Panc1 (cell line): ENCODE measurements at regions not wholly inside any gene's neighbourhood (a gene's known extent, or its start where the extent isn't known, plus 50 kb on each side); places are given as distances from the start of the nearest gene placed in this dataset.

Experiments
- ATAC-seq: fragments of 200-7000 bp; cut with Tn5 transposase; 2 replicates; pipeline ENCODE4 v1.9.1; 2020; ENCODE audit warnings: mild to moderate bottlenecking, moderate library complexity
- BruUV-seq: library from RNA; stranded (reverse); fragments of 400-500 nt; replicated peaks from 2 replicates; lab custom pipeline; 2021; lab: Mats Ljungman, UMichigan
- CTCF ChIA-PET: fragments of 300-600 bp; sonication (Branson Sonifier 250); formaldehyde crosslinking; loops from one replicate; lab custom pipeline; 2022; ENCODE audit warnings: antibody characterized with exemption; lab: Charles Lee
- POLR2A ChIA-PET: fragments of 300-600 bp; sonication (Branson Sonifier 250); formaldehyde crosslinking; loops from one replicate; lab custom pipeline; 2022; ENCODE audit warnings: antibody characterized with exemption; lab: Charles Lee
- DNase-seq: peaks from one replicate; pipeline ENCODE4 v3.0.0-alpha.2; 2010; ENCODE audit warnings: low read depth, low spot score
- H3K27ac ChIP-seq: 2 replicates; pipeline ENCODE4 v1.5.1; 2011; ENCODE audit warnings: mild to moderate bottlenecking, low read length, inconsistent platforms
- H3K27me3 ChIP-seq: fragments of 200-500 bp; sonication (Bioruptor generic); 2 replicates; pipeline ENCODE4 v1.6.0; 2014; ENCODE audit warnings: low read length, inconsistent platforms; ENCODE audit not compliant: control insufficient read depth, insufficient read depth
- H3K36me3 ChIP-seq: fragments of 200-500 bp; sonication (Bioruptor generic); 2 replicates; pipeline ENCODE4 v1.5.1; 2014; ENCODE audit warnings: inconsistent platforms, mild to moderate bottlenecking, low read length, moderate library complexity; ENCODE audit not compliant: control insufficient read depth, insufficient read depth
- H3K4me1 ChIP-seq: 2 replicates; pipeline ENCODE4 v1.5.1; 2011; ENCODE audit warnings: inconsistent platforms, mild to moderate bottlenecking, low read length, moderate library complexity; ENCODE audit not compliant: control insufficient read depth, insufficient read depth
- H3K4me3 ChIP-seq, 2 experiments: 2 replicates each; pipeline ENCODE4 v1.5.1; 2011 to 2012; ENCODE audit warnings: low read depth in 2 of 2, low read length in 2 of 2, mild to moderate bottlenecking in 2 of 2, inconsistent platforms in 1 of 2, moderate library complexity in 1 of 2
- H3K9me3 ChIP-seq: fragments of 200-500 bp; sonication (Bioruptor generic); 2 replicates; pipeline ENCODE4 v1.5.1; 2014; ENCODE audit warnings: low read depth, mild to moderate bottlenecking, inconsistent platforms, low read length, moderate library complexity; ENCODE audit not compliant: control insufficient read depth, insufficient read depth
- POLR2AphosphoS5 ChIP-seq: IDR thresholded peaks from 2 replicates; pipeline ENCODE4 v1.6.1; 2012; ENCODE audit warnings: mild to moderate bottlenecking, low read depth, low read length, moderate library complexity
- SIN3A ChIP-seq: IDR thresholded peaks from 2 replicates; pipeline ENCODE4 v1.6.1; 2012; ENCODE audit warnings: low read depth, mild to moderate bottlenecking, low read length, moderate library complexity, borderline replicate concordance; ENCODE audit not compliant: insufficient read depth
- TCF7L2 ChIP-seq: IDR thresholded peaks from 2 replicates; pipeline ENCODE4 v1.6.1; 2011; ENCODE audit warnings: mild to moderate bottlenecking, low read depth, low read length, inconsistent platforms
- in situ Hi-C: cut with HindIII; loops from 2 replicates; pipeline ENCODE4 v1.10.0; 2016; ENCODE audit warnings: low sequenced_read_pairs, low pct_unique_long_range_greater_than_20kb
- intact Hi-C: fragments of 100-400 bp; cut with micrococcal nuclease; formaldehyde crosslinking; loops from one replicate; pipeline ENCODE4 v1.10.0; 2022; ENCODE audit not compliant: unreplicated experiment
- TF ChIP-seq, protein P1 (sequence below), 2 experiments: IDR thresholded peaks; 2 replicates each; pipeline ENCODE4 v1.6.1; 2011 to 2012; ENCODE audit warnings: low read depth in 2 of 2, control low read depth in 1 of 2, low read length in 1 of 2, mild to moderate bottlenecking in 1 of 2, moderate library complexity in 1 of 2; ENCODE audit not compliant: insufficient read depth in 1 of 2
- TF ChIP-seq, protein P2 (sequence below): fragments of 450-650 bp; IDR thresholded peaks from 2 replicates; pipeline ENCODE4 v1.5.1; 2017; ENCODE audit warnings: mild to moderate bottlenecking

DNA sequence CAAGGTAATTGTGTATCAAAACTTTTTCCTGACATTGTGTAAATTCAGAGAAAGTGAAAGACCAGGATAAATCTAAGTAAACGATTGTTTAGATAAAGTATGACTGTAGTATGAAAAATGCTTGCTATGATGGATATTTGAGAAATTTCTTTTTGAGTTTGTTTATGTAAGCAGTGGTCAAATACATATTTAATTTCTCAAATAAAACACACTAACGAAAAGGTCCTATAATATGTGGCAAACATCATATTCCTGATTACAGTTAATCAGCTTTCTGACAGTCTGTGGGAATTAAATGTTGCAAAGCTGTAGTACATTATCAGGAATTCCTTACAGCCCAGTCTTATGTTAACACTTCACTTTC, 636.9 kb downstream of the MMUT start:
- no peaks in the 10 kb centered on the region for H3K4me1 ChIP-seq
- intact Hi-C loops (no loop called here), in situ Hi-C loops (no loop called here)
- DNase-seq, result no peak
- H3K36me3 ChIP-seq, result no peaks in the 10 kb centered on the region; the same call in 1 of the 2 replicates
- no TSS peak for BruUV-seq
- POLR2A ChIA-PET, result no interaction called here
- ATAC-seq, result no peak
- CTCF ChIA-PET, result no interaction called here
- H3K9me3 ChIP-seq, result peaks cover 7% of the 10 kb centered on the region; the same call in 1 of the 2 replicates
- no peaks in the 10 kb centered on the region for H3K27me3 ChIP-seq
- TF ChIP-seq SIN3A, result no peak
- TF ChIP-seq TCF7L2, result no peak
- TF ChIP-seq, protein P1, sequence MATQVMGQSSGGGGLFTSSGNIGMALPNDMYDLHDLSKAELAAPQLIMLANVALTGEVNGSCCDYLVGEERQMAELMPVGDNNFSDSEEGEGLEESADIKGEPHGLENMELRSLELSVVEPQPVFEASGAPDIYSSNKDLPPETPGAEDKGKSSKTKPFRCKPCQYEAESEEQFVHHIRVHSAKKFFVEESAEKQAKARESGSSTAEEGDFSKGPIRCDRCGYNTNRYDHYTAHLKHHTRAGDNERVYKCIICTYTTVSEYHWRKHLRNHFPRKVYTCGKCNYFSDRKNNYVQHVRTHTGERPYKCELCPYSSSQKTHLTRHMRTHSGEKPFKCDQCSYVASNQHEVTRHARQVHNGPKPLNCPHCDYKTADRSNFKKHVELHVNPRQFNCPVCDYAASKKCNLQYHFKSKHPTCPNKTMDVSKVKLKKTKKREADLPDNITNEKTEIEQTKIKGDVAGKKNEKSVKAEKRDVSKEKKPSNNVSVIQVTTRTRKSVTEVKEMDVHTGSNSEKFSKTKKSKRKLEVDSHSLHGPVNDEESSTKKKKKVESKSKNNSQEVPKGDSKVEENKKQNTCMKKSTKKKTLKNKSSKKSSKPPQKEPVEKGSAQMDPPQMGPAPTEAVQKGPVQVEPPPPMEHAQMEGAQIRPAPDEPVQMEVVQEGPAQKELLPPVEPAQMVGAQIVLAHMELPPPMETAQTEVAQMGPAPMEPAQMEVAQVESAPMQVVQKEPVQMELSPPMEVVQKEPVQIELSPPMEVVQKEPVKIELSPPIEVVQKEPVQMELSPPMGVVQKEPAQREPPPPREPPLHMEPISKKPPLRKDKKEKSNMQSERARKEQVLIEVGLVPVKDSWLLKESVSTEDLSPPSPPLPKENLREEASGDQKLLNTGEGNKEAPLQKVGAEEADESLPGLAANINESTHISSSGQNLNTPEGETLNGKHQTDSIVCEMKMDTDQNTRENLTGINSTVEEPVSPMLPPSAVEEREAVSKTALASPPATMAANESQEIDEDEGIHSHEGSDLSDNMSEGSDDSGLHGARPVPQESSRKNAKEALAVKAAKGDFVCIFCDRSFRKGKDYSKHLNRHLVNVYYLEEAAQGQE (IDR thresholded peaks at IDR 0.05; ENCODE audit: insufficient read depth in 1 of 2, low read depth in 2 of 2, low read length in 1 of 2), result no peak
- TF ChIP-seq POLR2AphosphoS5, result no peak
- TF ChIP-seq, protein P2, sequence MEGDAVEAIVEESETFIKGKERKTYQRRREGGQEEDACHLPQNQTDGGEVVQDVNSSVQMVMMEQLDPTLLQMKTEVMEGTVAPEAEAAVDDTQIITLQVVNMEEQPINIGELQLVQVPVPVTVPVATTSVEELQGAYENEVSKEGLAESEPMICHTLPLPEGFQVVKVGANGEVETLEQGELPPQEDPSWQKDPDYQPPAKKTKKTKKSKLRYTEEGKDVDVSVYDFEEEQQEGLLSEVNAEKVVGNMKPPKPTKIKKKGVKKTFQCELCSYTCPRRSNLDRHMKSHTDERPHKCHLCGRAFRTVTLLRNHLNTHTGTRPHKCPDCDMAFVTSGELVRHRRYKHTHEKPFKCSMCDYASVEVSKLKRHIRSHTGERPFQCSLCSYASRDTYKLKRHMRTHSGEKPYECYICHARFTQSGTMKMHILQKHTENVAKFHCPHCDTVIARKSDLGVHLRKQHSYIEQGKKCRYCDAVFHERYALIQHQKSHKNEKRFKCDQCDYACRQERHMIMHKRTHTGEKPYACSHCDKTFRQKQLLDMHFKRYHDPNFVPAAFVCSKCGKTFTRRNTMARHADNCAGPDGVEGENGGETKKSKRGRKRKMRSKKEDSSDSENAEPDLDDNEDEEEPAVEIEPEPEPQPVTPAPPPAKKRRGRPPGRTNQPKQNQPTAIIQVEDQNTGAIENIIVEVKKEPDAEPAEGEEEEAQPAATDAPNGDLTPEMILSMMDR, result no peak
- H3K27ac ChIP-seq, result peak overlapping the region; percentile 30; the same call in 1 of the 2 replicates
- H3K4me3 ChIP-seq, result no peak overlapping the region

DNA sequence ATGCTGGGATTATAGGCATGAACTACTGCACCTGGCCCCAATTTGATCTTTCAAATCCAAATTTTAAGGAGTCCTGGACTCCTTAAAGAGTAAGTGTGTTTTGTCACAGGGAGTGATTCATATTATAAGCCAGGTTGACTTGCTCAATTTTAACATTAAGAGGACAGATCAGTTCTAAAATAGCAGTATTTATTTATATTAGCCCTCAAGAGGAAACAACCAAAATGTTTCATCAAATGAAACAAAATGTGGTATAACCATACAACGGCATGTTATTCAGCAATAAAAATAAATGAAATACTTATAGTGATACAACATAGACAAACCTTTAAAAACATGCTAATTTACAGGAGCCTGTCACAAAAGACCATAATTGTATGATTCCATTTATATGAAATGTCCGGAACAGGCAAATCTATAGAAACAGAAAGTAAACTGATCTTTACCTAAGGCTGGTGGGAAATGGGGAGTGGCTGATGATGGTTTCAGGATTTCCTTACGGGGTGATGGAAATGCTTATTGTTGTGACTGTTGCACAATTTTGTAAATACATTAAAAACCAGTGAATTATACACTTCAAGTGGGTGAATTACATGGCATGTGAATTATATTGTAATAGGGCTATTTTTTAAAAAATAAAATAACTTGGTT, 637.4 kb downstream of the MMUT start:
- no TSS peak for BruUV-seq
- no peaks in the 10 kb centered on the region; the same call in 1 of the 2 replicates for H3K36me3 ChIP-seq
- ChIA-PET POLR2A (no interaction called here), CTCF (no interaction called here)
- no peak for ATAC-seq
- TF ChIP-seq POLR2AphosphoS5 (no peak), SIN3A (no peak), TCF7L2 (no peak)
- TF ChIP-seq, protein P1 (IDR thresholded peaks at IDR 0.05; ENCODE audit: insufficient read depth in 1 of 2, low read depth in 2 of 2, low read length in 1 of 2), result no peak
- TF ChIP-seq, protein P2, result no peak
- intact Hi-C loops (no loop called here), in situ Hi-C loops (no loop called here)
- no peaks in the 10 kb centered on the region for H3K4me1 ChIP-seq
- H3K4me3 ChIP-seq, result no peak overlapping the region
- H3K27ac ChIP-seq, result peak overlapping the region; percentile 3; the same call in 1 of the 2 replicates
- no peaks in the 10 kb centered on the region for H3K27me3 ChIP-seq
- H3K9me3 ChIP-seq, result peaks cover 7% of the 10 kb centered on the region; the same call in 1 of the 2 replicates
- DNase-seq, result no peak
